ENCODE measurements at regions not wholly inside any gene's neighbourhood (a gene's known extent, or its start where the extent isn't known, plus 50 kb on each side); places are given as distances from the start of the nearest gene placed in this dataset.

DNA sequence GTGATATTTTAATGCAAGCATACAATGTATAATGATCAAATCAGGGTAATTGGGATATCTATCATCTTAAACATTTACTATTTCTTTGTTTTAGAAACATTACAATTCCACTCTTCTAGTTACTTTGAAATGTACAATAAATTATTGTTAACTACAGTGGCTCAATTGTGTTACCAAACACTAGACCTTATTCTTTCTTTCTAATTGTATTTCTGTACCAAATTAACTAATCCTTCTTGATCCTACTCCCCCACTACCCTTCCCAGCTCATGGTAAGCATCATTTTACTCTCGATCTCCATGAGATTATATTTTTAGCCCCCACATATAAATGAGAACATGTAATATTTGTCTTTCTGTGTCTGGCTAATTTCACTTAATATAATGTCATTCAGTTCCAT, 95.0 kb upstream of the MROH9 start:
- TF ChIP-seq CTCF (optimal IDR thresholded peaks at IDR 0.05 in 1 of 3, IDR thresholded peaks at IDR 0.05 in 1 of 3, conservative IDR thresholded peaks at IDR 0.05 in 1 of 3; ENCODE audit: extremely low read depth in 1 of 3, insufficient read depth in 2 of 3, low read length in 3 of 3) (no peak), EZH2 (IDR thresholded peaks at IDR 0.05; ENCODE audit: low read length) (no peak)
